Endothelial cell (in vitro differentiated cells): ENCODE measurements at regions not wholly inside any gene's neighbourhood (a gene's known extent, or its start where the extent isn't known, plus 50 kb on each side); places are given as distances from the start of the nearest gene placed in this dataset.

ENCODE experiments used
- DNase-seq: peaks from one replicate; pipeline ENCODE4 v3.0.0; 2021; ENCODE audit warnings: low spot score
- H3K27ac Mint-ChIP-seq: one replicate; pipeline ENCODE4 v1.8.0; 2021; ENCODE audit warnings: mixed read lengths, inconsistent platforms; ENCODE audit not compliant: unreplicated experiment
- H3K27me3 Mint-ChIP-seq: one replicate; pipeline ENCODE4 v1.8.0; 2021; ENCODE audit warnings: mild to moderate bottlenecking, moderate library complexity, mixed read lengths, inconsistent platforms; ENCODE audit not compliant: unreplicated experiment
- H3K36me3 Mint-ChIP-seq: one replicate; pipeline ENCODE4 v1.8.0; 2021; ENCODE audit warnings: mild to moderate bottlenecking, low read depth, mixed read lengths, inconsistent platforms; ENCODE audit not compliant: unreplicated experiment
- H3K4me1 Mint-ChIP-seq: one replicate; pipeline ENCODE4 v1.8.0; 2021; ENCODE audit warnings: mild to moderate bottlenecking, mixed read lengths, inconsistent platforms; ENCODE audit not compliant: unreplicated experiment
- H3K4me3 Mint-ChIP-seq: one replicate; pipeline ENCODE4 v1.8.0; 2021; ENCODE audit warnings: mild to moderate bottlenecking, mixed read lengths, inconsistent platforms; ENCODE audit not compliant: unreplicated experiment
- H3K9me3 Mint-ChIP-seq: one replicate; pipeline ENCODE4 v1.8.0; 2021; ENCODE audit warnings: mixed read lengths, inconsistent platforms; ENCODE audit not compliant: unreplicated experiment
- CTCF ChIP-seq: fragments of 200-600 bp; sonication (generic); IDR thresholded peaks from one replicate; pipeline ENCODE4 v1.5.0; 2021; ENCODE audit warnings: antibody characterized with exemption; ENCODE audit not compliant: unreplicated experiment

GRCh38 chr2:4866198-4866597, 826.0 kb upstream of the SOX11 start:
- Mint-ChIP-seq H3K36me3 (no peaks in the 10 kb centered on the region), H3K27ac (no peak overlapping the region), H3K27me3 (peaks cover 1% of the 10 kb centered on the region), H3K4me3 (no peak overlapping the region), H3K9me3 (no peaks in the 10 kb centered on the region), H3K4me1 (no peaks in the 10 kb centered on the region)
- DNase-seq = no peak
- TF ChIP-seq CTCF = no peak

GRCh38 chr2:4868466-4868865, 823.7 kb upstream of the SOX11 start:
- no peak overlapping the region for H3K27ac Mint-ChIP-seq
- no peaks in the 10 kb centered on the region for H3K36me3 Mint-ChIP-seq
- no peak overlapping the region for H3K4me3 Mint-ChIP-seq
- H3K4me1 Mint-ChIP-seq = no peaks in the 10 kb centered on the region
- no peak for TF ChIP-seq CTCF
- no peaks in the 10 kb centered on the region for H3K27me3 Mint-ChIP-seq
- DNase-seq = no peak
- no peaks in the 10 kb centered on the region for H3K9me3 Mint-ChIP-seq

- no peak for TF ChIP-seq CTCF
- Mint-ChIP-seq H3K27me3 (no peaks in the 10 kb centered on the region), H3K9me3 (no peaks in the 10 kb centered on the region), H3K36me3 (no peaks in the 10 kb centered on the region), H3K4me3 (no peak overlapping the region), H3K27ac (no peak overlapping the region), H3K4me1 (no peaks in the 10 kb centered on the region)
- DNase-seq = no peak
Observed at GRCh38 chr2:4869154-4869553, 823.0 kb upstream of the SOX11 start.

GRCh38 chr2:4873364-4873763, 818.8 kb upstream of the SOX11 start:
- Mint-ChIP-seq H3K9me3 (no peaks in the 10 kb centered on the region), H3K4me3 (no peak overlapping the region), H3K4me1 (no peaks in the 10 kb centered on the region), H3K27me3 (no peaks in the 10 kb centered on the region), H3K27ac (no peak overlapping the region), H3K36me3 (no peaks in the 10 kb centered on the region)
- DNase-seq = no peak
- TF ChIP-seq CTCF = no peak

GRCh38 chr2:4873876-4874593, 818.1 kb upstream of the SOX11 start:
- Mint-ChIP-seq H3K27ac (no peak overlapping the region), H3K4me1 (no peaks in the 10 kb centered on the region), H3K27me3 (no peaks in the 10 kb centered on the region), H3K4me3 (no peak overlapping the region), H3K9me3 (no peaks in the 10 kb centered on the region), H3K36me3 (no peaks in the 10 kb centered on the region)
- no peak for DNase-seq
- no peak for TF ChIP-seq CTCF
